H1 (cell line): ENCODE measurements at regions not wholly inside any gene's neighbourhood (a gene's known extent, or its start where the extent isn't known, plus 50 kb on each side); places are given as distances from the start of the nearest gene placed in this dataset.

ENCODE experiments used
- EZH2 ChIP-seq: fragments of 200-600 bp; sonication (generic); IDR thresholded peaks from 2 replicates; pipeline ENCODE4 v1.7.1; 2012; ENCODE audit warnings: low read depth, mild to moderate bottlenecking, moderate library complexity, low read length, inconsistent platforms; ENCODE audit not compliant: severe bottlenecking
- TF ChIP-seq, protein P1 (sequence below), 3 experiments: IDR thresholded peaks; 1 replicate in 2 of 3; 2 replicates in 1 of 3; pipeline versions ENCODE4 v1.5.1 to v1.6.1; 2011; ENCODE audit warnings: low read length in 3 of 3, mild to moderate bottlenecking in 3 of 3, inconsistent platforms in 2 of 3, low read depth in 1 of 3, moderate library complexity in 1 of 3; ENCODE audit not compliant: insufficient read depth in 1 of 3; ENCODE audit errors: control extremely low read depth in 1 of 3

DNA sequence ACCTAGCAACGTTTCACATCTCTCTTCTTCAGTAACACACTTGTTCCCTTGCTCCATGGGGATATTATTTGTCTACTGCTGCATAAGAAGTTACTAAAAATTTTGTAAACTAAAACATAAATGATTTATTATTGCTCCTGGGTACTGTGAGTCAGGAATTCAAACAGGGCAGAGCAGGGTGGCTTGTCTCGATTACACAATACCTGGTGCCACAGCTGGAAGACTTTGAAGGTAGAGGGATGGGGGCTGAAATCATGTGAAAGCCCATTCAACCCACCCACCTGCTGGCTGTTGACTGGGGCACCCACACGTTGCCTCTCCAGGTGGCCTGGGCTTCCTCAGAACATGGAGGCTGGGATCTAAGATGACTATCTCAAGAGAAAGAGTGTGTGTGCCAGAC lies 213.2 kb downstream of the ESM1 start:
- TF ChIP-seq, protein P1, sequence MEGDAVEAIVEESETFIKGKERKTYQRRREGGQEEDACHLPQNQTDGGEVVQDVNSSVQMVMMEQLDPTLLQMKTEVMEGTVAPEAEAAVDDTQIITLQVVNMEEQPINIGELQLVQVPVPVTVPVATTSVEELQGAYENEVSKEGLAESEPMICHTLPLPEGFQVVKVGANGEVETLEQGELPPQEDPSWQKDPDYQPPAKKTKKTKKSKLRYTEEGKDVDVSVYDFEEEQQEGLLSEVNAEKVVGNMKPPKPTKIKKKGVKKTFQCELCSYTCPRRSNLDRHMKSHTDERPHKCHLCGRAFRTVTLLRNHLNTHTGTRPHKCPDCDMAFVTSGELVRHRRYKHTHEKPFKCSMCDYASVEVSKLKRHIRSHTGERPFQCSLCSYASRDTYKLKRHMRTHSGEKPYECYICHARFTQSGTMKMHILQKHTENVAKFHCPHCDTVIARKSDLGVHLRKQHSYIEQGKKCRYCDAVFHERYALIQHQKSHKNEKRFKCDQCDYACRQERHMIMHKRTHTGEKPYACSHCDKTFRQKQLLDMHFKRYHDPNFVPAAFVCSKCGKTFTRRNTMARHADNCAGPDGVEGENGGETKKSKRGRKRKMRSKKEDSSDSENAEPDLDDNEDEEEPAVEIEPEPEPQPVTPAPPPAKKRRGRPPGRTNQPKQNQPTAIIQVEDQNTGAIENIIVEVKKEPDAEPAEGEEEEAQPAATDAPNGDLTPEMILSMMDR (IDR thresholded peaks at IDR 0.05; ENCODE audit: control extremely low read depth in 1 of 3, insufficient read depth in 1 of 3, low read depth in 1 of 3, low read length in 3 of 3) = no peak
- no peak for TF ChIP-seq EZH2
